ENCODE measurements at regions not wholly inside any gene's neighbourhood (a gene's known extent, or its start where the extent isn't known, plus 50 kb on each side); places are given as distances from the start of the nearest gene placed in this dataset.

DNA sequence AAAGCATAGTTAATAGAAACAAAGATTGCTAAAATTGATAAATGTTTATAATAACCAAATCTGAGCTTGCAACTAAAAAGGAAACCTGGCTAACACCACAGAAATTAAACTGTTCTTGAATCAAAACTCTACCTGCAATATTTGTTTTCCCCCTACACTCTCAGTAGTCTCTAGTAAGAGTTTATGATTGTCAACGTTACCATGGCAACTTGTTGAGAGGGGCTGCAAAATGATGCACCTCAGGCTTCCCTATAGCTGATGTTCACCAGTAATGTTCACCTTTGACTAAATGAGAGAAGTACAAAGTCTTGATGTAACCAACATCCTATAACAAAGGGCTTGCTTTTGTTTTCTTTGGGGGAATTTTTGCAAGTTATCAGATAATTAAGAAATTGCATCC, 101.1 kb upstream of the FHIT start:
- ChIA-PET POLR2A (ENCODE audit: low non-redundant PET) (no interaction called here), CTCF (no interaction called here)
- TF ChIP-seq, protein P1, sequence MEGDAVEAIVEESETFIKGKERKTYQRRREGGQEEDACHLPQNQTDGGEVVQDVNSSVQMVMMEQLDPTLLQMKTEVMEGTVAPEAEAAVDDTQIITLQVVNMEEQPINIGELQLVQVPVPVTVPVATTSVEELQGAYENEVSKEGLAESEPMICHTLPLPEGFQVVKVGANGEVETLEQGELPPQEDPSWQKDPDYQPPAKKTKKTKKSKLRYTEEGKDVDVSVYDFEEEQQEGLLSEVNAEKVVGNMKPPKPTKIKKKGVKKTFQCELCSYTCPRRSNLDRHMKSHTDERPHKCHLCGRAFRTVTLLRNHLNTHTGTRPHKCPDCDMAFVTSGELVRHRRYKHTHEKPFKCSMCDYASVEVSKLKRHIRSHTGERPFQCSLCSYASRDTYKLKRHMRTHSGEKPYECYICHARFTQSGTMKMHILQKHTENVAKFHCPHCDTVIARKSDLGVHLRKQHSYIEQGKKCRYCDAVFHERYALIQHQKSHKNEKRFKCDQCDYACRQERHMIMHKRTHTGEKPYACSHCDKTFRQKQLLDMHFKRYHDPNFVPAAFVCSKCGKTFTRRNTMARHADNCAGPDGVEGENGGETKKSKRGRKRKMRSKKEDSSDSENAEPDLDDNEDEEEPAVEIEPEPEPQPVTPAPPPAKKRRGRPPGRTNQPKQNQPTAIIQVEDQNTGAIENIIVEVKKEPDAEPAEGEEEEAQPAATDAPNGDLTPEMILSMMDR (conservative IDR thresholded peaks at IDR 0.05; ENCODE audit: low read depth) = no peak
- H3K27ac ChIP-seq = no peak overlapping the region
- no peak for DNase-seq (ENCODE audit: low spot score)

GRCh38 chr3:61353382-61353781, 102.1 kb upstream of the FHIT start:
- TF ChIP-seq, protein P1 (conservative IDR thresholded peaks at IDR 0.05; ENCODE audit: low read depth) = no peak
- no peak overlapping the region for H3K27ac ChIP-seq
- no peak for DNase-seq (ENCODE audit: low spot score)
- POLR2A ChIA-PET (ENCODE audit: low non-redundant PET) = no interaction called here
- CTCF ChIA-PET = no interaction called here

- TF ChIP-seq, protein P1 (conservative IDR thresholded peaks at IDR 0.05; ENCODE audit: low read depth) = no peak
- CTCF ChIA-PET = no interaction called here
- POLR2A ChIA-PET (ENCODE audit: low non-redundant PET) = no interaction called here
- no peak for DNase-seq (ENCODE audit: low spot score)
- H3K27ac ChIP-seq = no peak overlapping the region
Measured at GRCh38 chr3:61354604-61355003, 103.4 kb upstream of the FHIT start.

DNA sequence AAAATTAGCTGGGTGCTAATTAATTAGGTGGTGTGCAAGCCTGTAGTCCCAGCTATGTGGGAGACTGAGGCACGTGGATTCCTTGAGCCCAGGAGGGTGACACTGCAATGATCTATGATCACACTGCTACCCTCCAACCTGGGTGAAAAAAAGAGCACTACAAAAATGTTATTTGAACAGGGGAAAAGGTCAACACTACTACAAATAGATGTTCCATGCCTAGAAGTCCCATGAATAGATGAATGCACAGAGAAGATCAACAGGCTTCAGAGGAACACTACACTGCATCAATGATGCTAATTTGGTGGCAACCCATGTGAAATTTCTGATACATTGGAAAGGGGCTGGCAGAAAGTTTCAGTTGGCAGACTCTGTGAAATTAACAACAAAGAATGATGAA, 105.4 kb upstream of the FHIT start:
- ChIA-PET CTCF (no interaction called here), POLR2A (ENCODE audit: low non-redundant PET) (no interaction called here)
- TF ChIP-seq, protein P1 (conservative IDR thresholded peaks at IDR 0.05; ENCODE audit: low read depth) = no peak
- H3K27ac ChIP-seq = no peak overlapping the region
- no peak for DNase-seq (ENCODE audit: low spot score)

DNA sequence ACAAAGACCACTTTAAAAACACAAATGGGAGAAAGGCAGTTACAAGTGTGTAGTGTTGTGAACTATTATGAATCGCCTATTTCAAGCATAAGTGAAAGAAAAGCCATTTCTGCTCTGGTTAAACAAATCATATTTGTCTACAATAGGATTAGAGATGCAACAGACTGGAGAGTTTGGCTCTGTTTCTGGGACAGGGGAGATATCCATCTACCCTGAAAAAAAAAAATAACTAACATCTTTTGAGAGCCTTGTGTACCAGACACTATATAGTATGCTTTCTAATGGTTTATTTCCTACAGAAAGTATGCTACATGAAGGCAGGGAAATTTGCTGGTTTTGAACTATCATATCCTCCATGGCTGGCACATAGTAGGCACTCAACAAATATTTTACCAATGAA, 106.7 kb upstream of the FHIT start:
- POLR2A ChIA-PET (ENCODE audit: low non-redundant PET) = no interaction called here
- no peak overlapping the region for H3K27ac ChIP-seq
- CTCF ChIA-PET = no interaction called here
- no peak for DNase-seq (ENCODE audit: low spot score)
- TF ChIP-seq, protein P1 (conservative IDR thresholded peaks at IDR 0.05; ENCODE audit: low read depth) = no peak

- POLR2A ChIA-PET (ENCODE audit: low non-redundant PET) = no interaction called here
- DNase-seq (ENCODE audit: low spot score) = no peak
- no peak overlapping the region for H3K27ac ChIP-seq
- CTCF ChIA-PET = no interaction called here
- TF ChIP-seq, protein P1 (conservative IDR thresholded peaks at IDR 0.05; ENCODE audit: low read depth) = no peak
Measured at GRCh38 chr3:61358364-61358763, 107.1 kb upstream of the FHIT start.
